IPS DF 19.7 (cell line): ENCODE measurements at regions not wholly inside any gene's neighbourhood (a gene's known extent, or its start where the extent isn't known, plus 50 kb on each side); places are given as distances from the start of the nearest gene placed in this dataset.

Experiments
- DNase-seq: peaks from one replicate; pipeline ENCODE4 v3.0.0-alpha.2; 2013; ENCODE audit warnings: low read depth, low spot score

DNA sequence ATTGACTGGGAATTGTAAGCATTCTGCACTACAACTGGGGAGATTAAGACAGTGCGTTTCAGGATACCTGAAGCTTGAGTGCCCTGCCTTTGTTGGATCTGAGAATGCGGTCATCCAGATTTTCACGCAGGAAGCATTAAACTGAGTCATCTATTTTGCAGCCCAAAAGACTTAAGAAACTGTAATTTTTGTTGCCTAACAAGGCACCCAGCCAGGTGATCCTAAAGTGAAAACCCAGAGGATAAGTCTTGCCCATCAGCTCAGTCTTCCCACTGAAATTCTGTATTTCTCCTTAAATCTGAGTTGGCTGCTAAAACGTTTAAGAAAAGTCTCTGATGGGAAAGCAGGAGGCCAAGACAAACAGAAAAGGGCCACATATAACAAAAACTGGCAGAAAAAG lies 242.5 kb upstream of the TMCO5A start:
- no peak for DNase-seq

DNA sequence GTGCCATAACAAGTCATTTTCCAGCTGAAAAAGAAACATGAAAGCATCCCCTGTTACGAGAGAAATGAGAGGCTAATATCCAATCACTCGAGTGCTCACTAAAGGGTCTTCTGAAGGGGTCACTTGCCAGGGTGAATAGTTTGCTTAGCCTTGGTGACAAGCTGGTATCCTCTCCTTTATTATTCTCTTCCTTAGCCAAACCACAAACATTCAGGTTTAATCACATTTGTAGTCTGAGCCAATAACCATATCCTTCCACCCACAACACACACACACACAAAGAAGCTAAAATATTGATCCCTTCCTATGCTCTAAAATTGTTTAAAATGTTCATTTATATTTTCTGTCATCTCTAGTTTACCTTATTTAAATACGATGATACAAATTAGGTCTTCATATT lies 240.5 kb upstream of the TMCO5A start:
- DNase-seq: no peak

DNA sequence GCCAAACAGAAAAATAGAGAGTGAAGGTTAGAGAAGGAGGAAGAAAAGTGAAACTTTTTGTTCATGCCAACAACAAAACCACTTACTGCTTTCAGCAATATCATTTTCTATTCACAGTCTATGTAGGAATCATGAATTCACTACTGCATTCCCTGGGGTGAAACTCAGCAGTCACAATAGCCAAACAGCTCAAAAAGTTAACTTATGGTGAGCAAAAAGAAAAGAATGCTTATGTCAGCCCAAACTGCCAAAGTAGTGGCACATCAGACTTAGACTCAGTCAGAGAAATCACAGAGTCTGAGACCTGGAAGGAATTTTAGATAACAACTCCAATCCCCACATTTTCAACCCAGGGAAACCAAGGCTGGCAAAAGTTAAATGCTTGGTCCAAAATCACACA lies 238.7 kb upstream of the TMCO5A start:
- DNase-seq: no peak

DNA sequence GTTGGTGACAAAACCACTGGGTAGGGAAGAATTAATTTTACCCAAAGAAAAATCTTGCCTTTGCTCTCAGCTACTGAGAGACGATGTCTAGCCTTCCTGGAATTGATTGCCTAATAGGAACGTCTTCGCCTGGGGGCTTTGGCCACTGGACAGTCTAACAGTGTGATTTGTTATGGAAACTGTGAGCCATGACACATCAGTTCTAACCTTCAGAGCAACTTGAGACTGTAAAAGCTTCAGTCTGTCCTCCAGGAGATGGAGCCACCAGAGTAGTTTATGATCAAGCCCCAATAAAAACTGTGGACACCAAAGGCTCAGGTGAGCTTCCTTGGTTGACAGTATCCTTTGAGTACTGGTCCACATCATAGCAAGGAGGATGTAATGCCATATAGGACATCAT lies 235.8 kb upstream of the TMCO5A start:
- DNase-seq: no peak

DNA sequence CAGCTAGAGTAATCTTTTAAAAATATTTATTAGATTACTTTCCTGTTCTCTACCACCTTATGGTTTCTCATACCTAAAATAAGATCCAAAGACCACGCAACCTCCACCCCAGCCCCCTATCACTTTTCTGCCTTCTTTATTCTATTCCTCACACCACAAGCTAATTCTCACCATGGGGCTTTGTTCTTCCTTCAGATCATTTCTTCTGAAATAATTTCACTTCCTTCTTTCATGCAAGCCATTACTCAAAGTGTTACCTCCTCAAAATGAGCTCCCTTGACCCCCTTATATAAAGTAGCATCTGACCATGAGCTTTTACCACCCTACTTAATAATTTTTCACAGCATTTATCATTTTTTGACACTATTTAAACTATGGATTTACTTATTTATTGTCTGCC lies 233.2 kb upstream of the TMCO5A start:
- no peak for DNase-seq

DNA sequence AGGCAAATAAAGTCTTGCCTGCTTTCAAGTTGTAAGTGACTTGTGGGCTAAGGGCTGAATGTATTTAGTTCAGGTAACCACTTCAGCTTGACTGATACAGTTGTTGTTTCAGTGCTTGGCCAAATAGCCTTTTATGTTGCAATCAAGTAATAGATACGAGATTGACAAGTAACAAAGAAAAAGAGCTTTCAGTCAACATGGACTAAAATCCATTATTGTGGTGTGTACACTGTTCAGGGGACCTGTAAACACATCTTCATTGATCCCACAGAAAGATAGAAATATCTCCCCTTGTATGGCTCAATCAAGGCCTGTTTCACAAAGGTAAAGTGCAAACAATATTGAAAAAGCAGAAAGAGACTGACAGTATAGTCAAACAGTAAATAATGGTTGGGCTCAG lies 224.8 kb upstream of the TMCO5A start:
- DNase-seq: no peak

DNA sequence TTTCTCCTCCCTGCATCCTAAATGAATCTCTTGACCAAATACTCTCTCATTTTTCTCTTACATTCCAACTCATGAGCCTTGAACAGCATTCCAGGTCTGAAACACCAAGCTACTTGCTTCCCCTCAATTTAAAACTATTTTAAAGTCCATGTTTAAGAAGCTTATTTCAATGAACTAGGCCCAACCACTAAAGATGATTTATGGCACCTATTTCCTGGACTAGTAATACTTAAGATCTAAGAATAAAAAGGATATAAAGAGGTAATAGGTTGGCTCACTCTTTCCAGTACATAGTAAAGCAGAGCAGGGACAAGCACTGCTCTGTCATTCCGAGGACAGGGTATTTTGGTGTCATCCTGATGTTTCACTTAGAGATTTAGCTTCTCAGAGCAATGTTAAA lies 219.3 kb upstream of the TMCO5A start:
- DNase-seq: no peak

DNA sequence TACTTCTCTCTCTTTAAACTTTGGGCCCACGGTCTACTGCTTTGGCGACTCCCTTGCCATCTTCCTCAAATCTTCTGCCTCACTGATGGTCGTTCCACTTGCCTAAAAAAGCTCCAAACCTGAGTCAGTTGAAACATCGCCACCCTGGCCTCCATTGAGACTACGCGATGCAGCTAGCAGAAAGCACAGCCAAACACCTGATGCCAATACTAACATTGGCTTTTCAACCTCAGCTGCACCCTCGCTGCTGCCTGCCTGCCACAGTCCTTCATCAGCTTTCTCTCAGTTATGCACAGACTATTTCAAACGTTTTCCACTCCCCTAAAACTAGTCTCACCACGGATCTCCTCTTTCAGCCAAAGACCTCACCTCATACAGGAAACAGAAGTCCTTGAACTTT lies 214.2 kb upstream of the TMCO5A start:
- DNase-seq: no peak

DNA sequence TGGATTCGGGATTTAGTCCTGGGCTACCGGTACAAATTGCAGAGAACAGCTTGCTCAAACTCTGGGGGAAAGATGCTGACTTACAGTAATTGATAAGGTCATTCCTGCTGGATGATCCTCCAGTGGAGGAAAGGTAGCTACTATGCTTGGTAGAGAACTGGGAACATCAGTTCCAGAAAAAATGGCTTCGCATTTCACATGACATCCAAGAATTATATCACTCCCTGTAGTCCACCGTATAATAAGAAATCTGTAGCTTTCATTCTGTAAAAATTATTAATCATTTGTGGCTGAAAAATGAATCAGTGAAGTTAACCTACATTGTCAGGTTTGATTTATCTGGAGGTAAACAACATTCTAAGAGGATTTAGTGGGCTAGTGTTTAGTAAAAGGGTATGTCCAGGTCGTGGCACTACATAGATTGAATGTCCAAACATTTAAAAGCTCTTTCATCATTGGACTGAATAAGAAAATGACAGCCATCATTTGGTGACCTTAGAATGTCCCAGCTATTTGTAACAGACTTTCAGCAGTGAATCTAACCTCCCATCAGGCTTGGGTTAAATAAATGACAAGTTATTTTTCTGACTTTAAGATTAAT lies 203.2 kb upstream of the TMCO5A start:
- no peak for DNase-seq

DNA sequence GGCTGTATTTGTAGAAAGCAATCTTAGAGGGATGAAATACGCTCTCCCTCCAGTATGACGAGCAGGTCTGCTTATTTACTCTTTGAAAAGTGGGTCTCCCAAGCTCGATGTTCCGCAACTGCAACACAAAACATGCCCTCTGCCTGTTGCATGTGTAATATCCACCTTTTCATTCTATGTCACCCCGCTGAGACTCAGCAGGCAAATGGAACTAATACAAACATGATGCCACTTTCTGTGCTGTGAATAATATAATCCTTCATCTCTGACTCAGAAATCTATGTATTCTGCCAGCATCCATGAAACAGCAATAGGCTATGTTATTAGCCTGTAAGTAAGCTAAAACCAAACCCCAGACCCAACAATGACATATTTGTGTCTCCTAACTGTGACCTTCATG lies 200.8 kb upstream of the TMCO5A start:
- no peak for DNase-seq

DNA sequence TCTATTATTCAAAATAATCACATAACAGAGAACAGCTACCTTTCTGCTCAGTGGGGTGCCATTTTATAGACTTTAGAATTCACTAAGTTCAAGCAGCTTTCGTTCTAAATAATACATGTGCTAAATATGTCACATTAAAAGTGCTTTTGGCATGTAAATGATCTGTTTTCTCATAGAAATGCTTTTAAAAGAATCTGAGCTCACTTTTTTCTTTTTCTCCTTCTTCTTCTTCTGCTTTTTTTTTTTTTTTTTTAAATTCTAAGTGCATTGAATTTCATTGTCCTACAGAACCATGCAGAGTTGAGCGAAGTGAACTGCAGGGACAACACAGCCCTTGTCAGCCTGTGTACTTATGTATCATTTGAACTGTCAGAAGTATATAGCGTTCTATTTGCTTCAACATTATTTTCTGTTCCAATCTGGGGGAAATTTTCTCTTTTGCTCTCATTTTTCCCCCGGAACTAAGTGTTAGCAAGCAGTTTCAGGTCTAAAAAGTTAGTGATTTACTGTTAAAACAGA lies 193.8 kb upstream of the TMCO5A start:
- DNase-seq: no peak

DNA sequence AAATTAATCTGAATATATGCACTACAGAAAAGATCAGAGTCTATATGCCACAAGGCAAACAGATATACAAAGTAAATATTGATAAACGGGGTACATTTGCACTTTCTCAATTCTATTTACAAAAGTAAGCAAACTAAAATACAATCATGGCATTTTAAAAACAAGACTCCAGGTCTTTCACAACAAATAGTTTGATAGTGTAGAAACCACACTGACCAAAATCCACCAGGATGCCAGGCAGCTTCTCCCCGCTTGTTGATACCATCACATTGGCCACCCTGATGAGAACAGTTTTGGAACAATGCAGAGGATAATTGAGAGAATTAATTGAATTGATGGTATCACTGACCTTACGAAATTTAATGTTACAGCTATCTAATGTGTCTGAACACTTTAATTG lies 190.6 kb upstream of the TMCO5A start:
- no peak for DNase-seq

DNA sequence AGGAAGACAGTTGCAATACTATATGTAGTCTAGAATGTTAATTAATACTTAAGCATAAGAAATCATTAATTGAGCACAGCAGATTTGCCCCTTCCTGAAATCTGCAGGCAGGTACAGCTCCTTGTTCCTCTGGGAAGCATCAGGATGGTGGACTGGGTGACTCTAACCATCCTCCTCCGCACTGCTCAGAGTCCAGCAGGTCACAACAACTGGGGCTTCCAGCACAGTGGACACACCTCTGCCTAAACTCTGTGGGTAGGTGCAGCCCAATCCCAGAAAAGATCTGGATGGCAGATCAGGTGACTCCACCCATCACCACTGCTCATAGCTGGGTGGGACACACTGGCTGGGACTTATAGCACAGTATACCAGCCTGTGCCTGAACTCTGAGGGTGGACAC lies 189.9 kb upstream of the TMCO5A start:
- DNase-seq: no peak

DNA sequence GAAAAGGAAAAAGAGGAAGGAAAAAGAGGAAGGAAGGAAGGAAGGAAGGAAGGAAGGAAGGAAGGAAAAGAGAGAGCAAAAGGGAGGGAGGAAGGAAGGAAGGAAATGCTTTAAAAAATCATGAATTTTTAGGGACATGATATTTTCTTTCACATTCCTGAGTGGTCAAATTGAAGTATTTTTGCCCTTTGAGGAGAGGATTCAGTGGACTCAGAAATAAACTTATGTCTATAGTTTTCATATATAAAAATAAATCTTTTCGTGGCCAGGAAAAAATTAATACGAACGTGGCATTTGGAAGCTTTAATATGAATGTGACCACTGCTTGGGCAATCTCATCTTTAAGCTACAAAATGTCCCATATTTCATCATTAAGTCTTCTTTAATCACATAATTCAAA lies 183.0 kb upstream of the TMCO5A start:
- DNase-seq: no peak

DNA sequence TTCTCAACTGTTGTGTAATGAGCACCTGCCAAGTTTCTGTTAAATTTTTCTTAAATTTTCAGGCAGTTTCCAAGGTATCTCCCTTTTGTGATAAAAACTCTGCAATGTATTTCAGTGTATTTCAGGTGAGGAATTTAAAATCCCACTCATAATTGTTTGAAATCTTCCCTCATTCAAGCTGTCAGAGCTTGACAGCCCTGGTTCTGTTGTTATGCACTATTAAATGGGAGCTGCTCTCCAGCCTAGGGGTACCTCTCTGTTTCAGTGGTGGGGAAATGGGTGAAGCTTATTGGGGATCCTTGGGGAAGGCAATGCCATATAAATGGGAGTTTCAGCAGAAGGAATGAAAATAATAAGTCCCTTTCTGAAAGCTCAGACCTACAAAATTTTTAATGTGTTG lies 178.0 kb upstream of the TMCO5A start:
- no peak for DNase-seq

DNA sequence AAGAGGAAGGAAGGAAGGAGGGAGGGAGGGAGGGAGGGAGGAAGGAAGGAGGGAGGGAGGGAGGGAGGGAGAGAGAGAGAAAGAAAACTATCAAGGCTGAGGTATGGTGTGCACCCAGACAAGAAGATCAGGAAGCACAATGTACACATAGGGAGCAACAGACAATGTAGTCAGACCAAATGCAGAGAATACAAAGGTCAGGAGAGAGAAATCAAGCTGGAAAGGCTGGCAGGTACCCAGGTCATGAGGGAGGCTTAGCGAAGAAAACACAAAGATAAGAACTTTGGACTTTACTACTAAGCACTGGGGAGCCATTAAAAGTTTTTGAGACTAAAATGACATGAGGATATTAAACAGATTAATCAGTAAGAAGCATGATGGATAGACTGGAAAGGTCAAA lies 176.0 kb upstream of the TMCO5A start:
- no peak for DNase-seq

DNA sequence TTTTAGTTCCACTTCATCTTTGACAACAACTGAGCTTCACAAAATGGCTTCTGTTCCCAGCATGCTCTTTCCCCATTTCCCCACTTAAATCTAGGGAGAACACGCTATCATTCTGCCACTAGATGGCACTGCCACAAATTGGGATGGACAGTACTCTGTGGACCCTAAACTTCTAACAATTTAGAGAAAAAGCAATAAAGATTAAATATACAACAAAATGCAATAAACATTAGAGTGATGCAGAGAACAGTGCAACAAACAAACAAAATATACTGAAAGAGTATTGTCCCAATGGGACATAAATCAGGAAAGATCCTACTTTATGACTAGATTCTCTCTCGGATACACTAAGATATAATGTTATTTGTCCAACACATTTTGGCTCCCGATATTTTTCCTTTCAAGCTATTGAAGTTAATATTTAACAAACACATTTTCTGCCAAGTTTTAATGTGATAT lies 169.7 kb upstream of the TMCO5A start:
- DNase-seq: no peak

DNA sequence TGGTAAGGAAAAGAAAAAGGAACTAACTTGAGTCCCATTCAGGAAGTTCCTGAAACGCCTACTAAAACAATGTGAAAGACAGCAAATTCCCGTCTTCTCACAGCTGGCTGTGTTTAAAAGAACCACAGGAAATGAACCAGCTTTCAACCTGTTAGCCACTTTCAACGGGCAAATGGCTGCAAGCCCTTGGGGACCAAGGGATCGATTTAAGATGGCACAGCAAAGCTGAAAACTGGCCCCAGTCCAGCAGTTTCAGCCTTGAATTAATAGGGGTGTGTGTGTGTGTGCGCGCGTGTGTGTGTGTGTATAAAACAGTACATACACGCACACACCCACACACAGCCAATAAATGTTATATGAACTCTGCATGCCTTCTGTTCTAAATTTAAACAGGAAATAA lies 168.7 kb upstream of the TMCO5A start:
- DNase-seq: no peak

DNA sequence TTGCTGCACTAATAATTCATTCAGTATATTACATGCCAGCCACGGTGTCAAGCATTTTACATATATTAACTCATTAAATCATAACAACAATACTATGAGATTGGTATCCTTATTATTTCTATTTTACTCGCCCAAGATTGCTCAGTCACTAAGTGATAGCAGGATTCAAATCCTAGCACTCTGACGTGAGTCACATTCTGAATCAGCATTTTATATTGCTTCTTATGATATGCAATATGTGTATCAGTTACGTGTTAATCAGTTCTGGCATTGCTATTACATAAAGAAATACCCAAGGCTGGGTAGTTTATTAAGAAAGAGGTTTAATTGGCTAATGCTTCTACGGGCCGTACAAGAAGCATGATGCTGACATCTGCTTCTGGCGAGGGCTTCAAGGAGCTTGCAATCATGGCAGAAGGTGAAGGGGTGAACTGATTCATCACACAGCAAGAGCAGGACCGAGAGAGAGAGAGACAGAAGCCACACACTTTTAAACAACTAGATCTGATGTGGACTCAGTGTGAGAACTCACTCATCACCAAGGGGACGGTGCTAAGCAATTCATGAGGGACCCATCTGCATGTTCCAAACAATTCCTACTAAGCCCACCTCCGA lies 166.5 kb upstream of the TMCO5A start:
- no peak for DNase-seq

DNA sequence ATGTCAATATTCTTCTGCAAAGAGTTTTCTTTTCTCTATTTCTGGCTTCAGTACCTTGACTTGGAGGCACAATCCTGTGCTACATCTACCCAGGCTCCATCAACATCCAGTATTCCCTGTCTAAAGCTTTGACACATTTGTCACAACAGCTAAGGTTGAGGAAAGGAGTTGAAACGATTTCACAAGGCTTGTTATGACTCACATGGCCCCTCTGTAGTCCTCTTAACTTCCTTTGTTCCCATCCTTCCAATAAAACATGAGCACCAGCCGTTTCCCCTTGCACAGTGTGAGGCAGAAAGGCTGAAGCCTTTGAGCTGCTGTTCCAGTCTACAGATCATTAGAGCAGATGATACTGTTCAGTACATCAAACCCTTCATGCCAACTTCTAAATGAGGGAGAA lies 163.0 kb upstream of the TMCO5A start:
- DNase-seq: no peak

DNA sequence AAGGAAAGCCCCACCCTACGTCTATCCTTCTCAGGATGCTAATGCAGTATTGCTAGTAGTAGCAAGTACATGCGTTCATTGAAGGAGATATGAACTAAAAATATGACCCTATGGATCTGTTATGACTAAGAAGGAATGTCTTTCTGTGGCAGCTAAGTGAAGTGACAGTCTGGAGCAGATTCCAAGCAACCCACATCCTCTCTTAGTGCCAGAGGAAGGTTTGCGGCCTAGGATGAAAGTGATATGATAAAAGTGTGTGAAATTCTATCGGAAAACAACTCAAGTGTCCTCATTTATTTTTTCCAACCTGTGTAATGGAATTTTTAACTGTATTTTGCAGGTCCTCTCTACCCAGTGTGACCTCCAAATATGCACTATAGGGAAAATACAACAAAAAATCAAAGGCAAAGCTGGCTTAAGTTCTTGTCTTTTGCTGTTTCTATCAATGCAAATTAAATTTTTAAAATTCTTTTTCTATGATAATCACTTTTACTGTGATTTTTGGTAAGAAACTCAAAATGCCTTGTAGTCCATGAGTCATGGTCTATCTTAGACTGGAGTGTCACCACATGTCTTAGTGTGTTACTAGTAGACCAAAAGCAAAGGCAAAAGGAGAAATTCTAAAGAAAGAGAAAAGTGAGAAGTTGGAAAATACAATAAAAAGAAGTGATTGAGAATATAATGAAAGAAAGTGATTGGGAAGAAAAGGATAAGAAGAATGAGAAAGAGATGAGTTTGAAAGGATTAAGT lies 161.2 kb upstream of the TMCO5A start:
- DNase-seq: no peak

DNA sequence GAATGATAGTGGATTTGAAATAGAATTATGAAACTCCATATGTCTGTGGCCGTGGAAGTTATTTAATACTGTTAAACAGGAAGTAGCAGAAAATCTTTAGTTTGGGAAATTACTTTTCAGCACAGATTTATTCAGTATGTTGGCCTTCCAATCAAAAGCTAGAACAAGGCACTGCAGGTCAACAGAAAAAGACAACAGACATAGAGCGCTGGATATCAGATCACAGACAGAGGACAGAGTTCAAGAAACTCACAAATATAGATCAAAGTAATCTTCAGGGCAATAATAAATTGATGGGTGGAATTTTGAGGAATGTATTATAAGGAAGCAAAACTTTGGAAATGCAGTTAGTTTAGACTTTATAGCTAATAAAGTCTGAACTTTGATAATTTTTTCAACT lies 159.5 kb upstream of the TMCO5A start:
- DNase-seq: no peak

DNA sequence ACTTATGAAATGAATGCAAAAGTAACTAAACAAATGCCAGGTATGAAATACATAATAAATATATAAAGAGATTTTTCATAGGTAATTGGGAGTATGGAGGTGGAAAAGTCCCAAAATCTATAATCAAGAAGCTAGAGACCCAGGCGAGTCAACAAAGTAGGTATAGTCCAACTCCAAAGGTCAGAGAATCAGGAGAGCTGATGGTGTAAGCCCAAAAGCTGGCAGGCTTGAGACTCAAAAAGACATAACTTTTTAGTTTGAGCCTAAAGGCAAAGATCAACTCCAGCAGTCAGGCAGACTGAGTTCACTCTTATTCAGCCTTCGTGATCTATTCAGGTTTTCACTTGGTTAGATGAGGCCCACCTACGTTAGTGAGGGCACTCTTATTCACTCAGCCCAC lies 157.4 kb upstream of the TMCO5A start:
- DNase-seq: no peak
